ENCODE measurements at regions not wholly inside any gene's neighbourhood (a gene's known extent, or its start where the extent isn't known, plus 50 kb on each side); places are given as distances from the start of the nearest gene placed in this dataset.
"Not testable (repeated sequence)": the region's sequence is repeated elsewhere in the genome, so short reads cannot be mapped to it uniquely, and the experiment has no call there.

- FAIRE-seq, result no peak
- TF ChIP-seq, protein P1, sequence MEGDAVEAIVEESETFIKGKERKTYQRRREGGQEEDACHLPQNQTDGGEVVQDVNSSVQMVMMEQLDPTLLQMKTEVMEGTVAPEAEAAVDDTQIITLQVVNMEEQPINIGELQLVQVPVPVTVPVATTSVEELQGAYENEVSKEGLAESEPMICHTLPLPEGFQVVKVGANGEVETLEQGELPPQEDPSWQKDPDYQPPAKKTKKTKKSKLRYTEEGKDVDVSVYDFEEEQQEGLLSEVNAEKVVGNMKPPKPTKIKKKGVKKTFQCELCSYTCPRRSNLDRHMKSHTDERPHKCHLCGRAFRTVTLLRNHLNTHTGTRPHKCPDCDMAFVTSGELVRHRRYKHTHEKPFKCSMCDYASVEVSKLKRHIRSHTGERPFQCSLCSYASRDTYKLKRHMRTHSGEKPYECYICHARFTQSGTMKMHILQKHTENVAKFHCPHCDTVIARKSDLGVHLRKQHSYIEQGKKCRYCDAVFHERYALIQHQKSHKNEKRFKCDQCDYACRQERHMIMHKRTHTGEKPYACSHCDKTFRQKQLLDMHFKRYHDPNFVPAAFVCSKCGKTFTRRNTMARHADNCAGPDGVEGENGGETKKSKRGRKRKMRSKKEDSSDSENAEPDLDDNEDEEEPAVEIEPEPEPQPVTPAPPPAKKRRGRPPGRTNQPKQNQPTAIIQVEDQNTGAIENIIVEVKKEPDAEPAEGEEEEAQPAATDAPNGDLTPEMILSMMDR (IDR thresholded peaks at IDR 0.05; ENCODE audit: insufficient read depth, low read length, severe bottlenecking), result no peak
- H3K4me3 ChIP-seq (ENCODE audit: low read depth, low read length), result no peak overlapping the region
- DNase-seq (ENCODE audit: low read depth), result no peak
- H3K27me3 ChIP-seq (ENCODE audit: control insufficient read depth, insufficient read depth, low read length), result no peaks in the 10 kb centered on the region
- H3K36me3 ChIP-seq (ENCODE audit: control insufficient read depth, insufficient read depth, low read length), result no peaks in the 10 kb centered on the region
These were observed 201.3 kb downstream of the AKAP7 start for GRCh38 chr6:131336596-131336995.

DNA sequence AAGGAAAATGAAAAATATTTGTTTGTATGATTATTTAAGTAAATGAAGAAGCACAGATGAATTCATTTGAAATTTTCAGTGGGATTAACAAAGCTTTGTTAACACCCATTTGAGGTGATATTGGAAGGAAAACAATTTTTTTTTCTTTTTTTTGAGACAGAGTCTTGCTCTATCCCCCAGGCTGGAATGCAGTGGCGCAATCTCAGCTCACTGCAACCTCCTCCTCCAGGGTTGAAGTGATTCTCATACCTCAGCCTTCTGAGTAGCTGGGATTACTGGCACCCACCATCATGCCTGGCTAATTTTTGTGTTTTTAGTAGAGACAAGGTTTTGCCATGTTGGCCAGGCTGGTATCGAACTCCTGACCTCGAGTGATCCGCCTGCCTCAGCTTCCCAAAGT lies 211.6 kb downstream of the AKAP7 start:
- not testable (repeated sequence) for FAIRE-seq; DNase-seq (ENCODE audit: low read depth)

DNA sequence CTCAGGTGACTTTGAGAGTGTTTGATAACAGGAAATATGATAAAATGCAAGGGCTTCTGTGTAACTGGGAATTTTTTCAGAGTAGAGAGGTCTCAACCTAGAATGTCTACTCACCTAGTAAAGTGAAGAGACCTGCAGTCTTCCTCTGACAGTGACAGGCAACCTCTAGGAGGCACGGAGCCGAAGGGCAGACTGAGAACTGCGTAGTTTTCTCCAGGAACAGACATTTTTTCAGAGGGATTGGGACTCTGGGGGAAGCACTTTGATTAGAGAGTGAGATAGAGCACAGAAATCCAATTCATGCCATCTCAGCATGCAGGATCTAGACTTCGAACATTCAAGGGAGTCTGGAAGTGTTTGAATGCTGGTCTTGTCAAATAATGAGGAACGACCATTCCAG lies 213.3 kb downstream of the AKAP7 start:
- no peaks in the 10 kb centered on the region for H3K36me3 ChIP-seq (ENCODE audit: control insufficient read depth, insufficient read depth, low read length)
- DNase-seq (ENCODE audit: low read depth), result no peak
- FAIRE-seq, result no peak
- H3K4me3 ChIP-seq (ENCODE audit: low read depth, low read length), result no peak overlapping the region
- H3K27me3 ChIP-seq (ENCODE audit: control insufficient read depth, insufficient read depth, low read length), result no peaks in the 10 kb centered on the region
- TF ChIP-seq, protein P1 (IDR thresholded peaks at IDR 0.05; ENCODE audit: insufficient read depth, low read length, severe bottlenecking), result no peak

More for the DNA sequence above, 211.6 kb downstream of the AKAP7 start:
- not testable (repeated sequence) for H3K27me3 ChIP-seq (ENCODE audit: control insufficient read depth, insufficient read depth, low read length); H3K36me3 ChIP-seq (ENCODE audit: control insufficient read depth, insufficient read depth, low read length); H3K4me3 ChIP-seq (ENCODE audit: low read depth, low read length)

- Histone ChIP-seq H3K27me3 (ENCODE audit: control insufficient read depth, insufficient read depth, low read length) (no peaks in the 10 kb centered on the region), H3K36me3 (ENCODE audit: control insufficient read depth, insufficient read depth, low read length) (no peaks in the 10 kb centered on the region), H3K4me3 (ENCODE audit: low read depth, low read length) (no peak overlapping the region)
- TF ChIP-seq, protein P1 (IDR thresholded peaks at IDR 0.05; ENCODE audit: insufficient read depth, low read length, severe bottlenecking), result no peak
- DNase-seq (ENCODE audit: low read depth) (no peak), FAIRE-seq (no peak)
These were observed 213.9 kb downstream of the AKAP7 start for GRCh38 chr6:131349199-131349598.

- Histone ChIP-seq H3K27me3 (ENCODE audit: control insufficient read depth, insufficient read depth, low read length) (no peaks in the 10 kb centered on the region), H3K4me3 (ENCODE audit: low read depth, low read length) (no peak overlapping the region), H3K36me3 (ENCODE audit: control insufficient read depth, insufficient read depth, low read length) (no peaks in the 10 kb centered on the region)
- TF ChIP-seq, protein P1 (IDR thresholded peaks at IDR 0.05; ENCODE audit: insufficient read depth, low read length, severe bottlenecking), result no peak
- FAIRE-seq (no peak), DNase-seq (ENCODE audit: low read depth) (no peak)
These were observed 217.8 kb downstream of the AKAP7 start for GRCh38 chr6:131353106-131353505.

DNA sequence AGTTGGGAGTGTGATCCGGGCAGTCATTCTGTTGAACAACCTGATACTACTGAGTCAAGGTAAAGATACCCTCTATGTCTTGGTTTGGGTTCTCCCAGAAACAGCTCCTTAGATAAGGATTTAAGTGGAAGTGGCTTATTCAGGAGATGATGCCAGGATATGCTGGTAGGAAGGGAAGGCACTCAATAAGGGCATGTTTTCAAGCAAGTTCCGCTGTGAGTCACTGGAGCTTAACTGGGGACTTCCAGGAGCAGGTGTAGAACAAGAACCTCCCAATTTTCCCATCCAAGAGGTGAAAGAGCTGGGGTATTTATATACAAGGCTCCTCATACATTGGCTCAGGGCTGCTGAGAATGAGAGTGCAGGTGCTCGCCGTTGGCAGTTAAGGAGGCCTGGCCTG lies 218.6 kb downstream of the AKAP7 start:
- Histone ChIP-seq H3K4me3 (ENCODE audit: low read depth, low read length) (no peak overlapping the region), H3K27me3 (ENCODE audit: control insufficient read depth, insufficient read depth, low read length) (no peaks in the 10 kb centered on the region), H3K36me3 (ENCODE audit: control insufficient read depth, insufficient read depth, low read length) (no peaks in the 10 kb centered on the region)
- TF ChIP-seq, protein P1 (IDR thresholded peaks at IDR 0.05; ENCODE audit: insufficient read depth, low read length, severe bottlenecking), result no peak
- no peak for FAIRE-seq
- no peak for DNase-seq (ENCODE audit: low read depth)
